ENCODE measurements at regions not wholly inside any gene's neighbourhood (a gene's known extent, or its start where the extent isn't known, plus 50 kb on each side); places are given as distances from the start of the nearest gene placed in this dataset.
"Not testable (repeated sequence)": the region's sequence is repeated elsewhere in the genome, so short reads cannot be mapped to it uniquely, and the experiment has no call there.

GRCh38 chr10:61040399-61041016 lies 96.5 kb upstream of the RHOBTB1 start:
- DNase-seq, result no peak

- DNase-seq, result no peak
Measured at GRCh38 chr10:61039868-61040267, 95.9 kb upstream of the RHOBTB1 start.

- DNase-seq, result not testable (repeated sequence)
Measured at GRCh38 chr10:61037261-61037830, 93.4 kb upstream of the RHOBTB1 start.

GRCh38 chr10:61036148-61036547 lies 92.2 kb upstream of the RHOBTB1 start:
- DNase-seq, result not testable (repeated sequence)

GRCh38 chr10:61031341-61031740 lies 87.4 kb upstream of the RHOBTB1 start:
- no peak for DNase-seq

GRCh38 chr10:61029411-61029810 lies 85.4 kb upstream of the RHOBTB1 start:
- no peak for DNase-seq

- no peak for DNase-seq
Measured at GRCh38 chr10:61028861-61029361, 84.9 kb upstream of the RHOBTB1 start.

GRCh38 chr10:61024856-61025201 lies 80.8 kb upstream of the RHOBTB1 start:
- peak; percentile 65 for DNase-seq

GRCh38 chr10:61024151-61024855 lies 80.3 kb upstream of the RHOBTB1 start:
- peak; percentile 89 for DNase-seq

- no peak for DNase-seq
Measured at GRCh38 chr10:61023053-61023452, 79.1 kb upstream of the RHOBTB1 start.

- no peak for DNase-seq
Measured at GRCh38 chr10:61021926-61022325, 77.9 kb upstream of the RHOBTB1 start.

GRCh38 chr10:61020420-61021158 lies 76.6 kb upstream of the RHOBTB1 start:
- no peak for DNase-seq

GRCh38 chr10:61018146-61018545 lies 74.2 kb upstream of the RHOBTB1 start:
- DNase-seq, result no peak

GRCh38 chr10:61016630-61017029 lies 72.6 kb upstream of the RHOBTB1 start:
- DNase-seq, result no peak

GRCh38 chr10:61016007-61016406 lies 72.0 kb upstream of the RHOBTB1 start:
- no peak for DNase-seq

- no peak for DNase-seq
Measured at GRCh38 chr10:61010863-61011262, 66.9 kb upstream of the RHOBTB1 start.

GRCh38 chr10:61003069-61003468 lies 59.1 kb upstream of the RHOBTB1 start:
- DNase-seq, result not testable (repeated sequence)

GRCh38 chr10:61001731-61002122 lies 57.7 kb upstream of the RHOBTB1 start:
- no peak for DNase-seq

- DNase-seq, result no peak
Measured at GRCh38 chr10:61000769-61001730, 57.1 kb upstream of the RHOBTB1 start.

- DNase-seq, result no peak
Measured at GRCh38 chr10:60998932-60999331, 54.9 kb upstream of the RHOBTB1 start.

GRCh38 chr10:60994128-60994527 lies 50.1 kb upstream of the RHOBTB1 start:
- no peak for DNase-seq

Measured in skin of body (tissue), 1 donor.